ENCODE measurements at regions not wholly inside any gene's neighbourhood (a gene's known extent, or its start where the extent isn't known, plus 50 kb on each side); places are given as distances from the start of the nearest gene placed in this dataset.

GRCh38 chr5:96149546-96149945 is 187.9 kb upstream of the ELL2 start:
- Histone ChIP-seq H2BK15ac (ENCODE audit: low read length) (no peak overlapping the region), H4K5ac (ENCODE audit: insufficient read length, low read depth, low read length) (no peak overlapping the region), H3K9me3 (ENCODE audit: insufficient read depth in 2 of 2, low read depth in 1 of 2, low read length in 1 of 2) (no peaks in the 10 kb centered on the region), H3K27ac (ENCODE audit: low read depth, low read length) (no peak overlapping the region), H2BK20ac (ENCODE audit: low read length) (no peak overlapping the region), H4K8ac (ENCODE audit: extremely low read depth, insufficient read depth, low read length) (no peak overlapping the region), H3K79me1 (ENCODE audit: low read depth, low read length) (no peaks in the 10 kb centered on the region), H2AK5ac (ENCODE audit: low read depth, low read length) (no peak overlapping the region), H3K4me2 (ENCODE audit: insufficient read depth in 1 of 2, low read depth in 2 of 2, low read length in 2 of 2) (no peak overlapping the region), H3K56ac (replicated peaks; ENCODE audit: insufficient read length, low read depth, low read length) (no peak overlapping the region), H3K14ac (ENCODE audit: insufficient read length) (no peak overlapping the region), H3K79me2 (ENCODE audit: control insufficient read depth in 1 of 2, insufficient read depth in 2 of 2, low read length in 2 of 2) (no peaks in the 10 kb centered on the region), H3K23ac (ENCODE audit: insufficient read length) (no peak overlapping the region), H3K18ac (ENCODE audit: extremely low read depth, low read length) (no peak overlapping the region), H3K9ac (replicated peaks in 1 of 4; ENCODE audit: extremely low read depth in 1 of 4, low read depth in 3 of 4, low read length in 3 of 4) (no peak overlapping the region), H3K36me3 (ENCODE audit: control insufficient read depth in 2 of 4, insufficient read depth in 4 of 4, low read length in 3 of 4) (no peaks in the 10 kb centered on the region), H2AFZ (ENCODE audit: low read length) (no peak overlapping the region), H4K91ac (replicated peaks; ENCODE audit: insufficient read length, low read length) (no peak overlapping the region), H3K4ac (replicated peaks; ENCODE audit: insufficient read length, low read depth, low read length) (no peak overlapping the region), H2BK5ac (ENCODE audit: low read depth, low read length) (no peak overlapping the region), H3K23me2 (ENCODE audit: low read depth, low read length) (no peaks in the 10 kb centered on the region), H2BK120ac (replicated peaks; ENCODE audit: low read depth, low read length) (no peak overlapping the region), H3K4me1 (replicated peaks in 1 of 4; ENCODE audit: control insufficient read depth in 3 of 4, insufficient read depth in 4 of 4, low read length in 3 of 4) (peaks cover 0 to 16% (median 6%) of the 10 kb centered on the region in 4 experiments; a peak in 3 of 7 replicates), H3K4me3 (ENCODE audit: extremely low read depth in 1 of 4, insufficient read depth in 2 of 4, low read depth in 3 of 4, low read length in 4 of 4) (no peak overlapping the region), H3K27me3 (replicated peaks in 1 of 4; ENCODE audit: control insufficient read depth in 3 of 4, extremely low read depth in 1 of 4, insufficient read depth in 3 of 4, low read length in 3 of 4) (no peaks in the 10 kb centered on the region), H4K20me1 (replicated peaks in 1 of 2; ENCODE audit: control insufficient read depth in 1 of 2, insufficient read depth in 2 of 2, low read length in 2 of 2) (no peaks in the 10 kb centered on the region), H2BK12ac (ENCODE audit: low read depth, low read length) (no peak overlapping the region)
- no peak for FAIRE-seq
- no peak for DNase-seq (ENCODE audit: low read depth in 1 of 2, low spot score in 2 of 2)
- 89% methylated on average over 1 of the region's 1 CpG; no CpG with 5 or more reads in 1 of the 2 experiments for WGBS, 2 experiments (ENCODE audit: extremely low coverage in 1 of 2, insufficient coverage in 1 of 2, insufficient read length in 1 of 2, insufficient replicate concordance in 2 of 2, low coverage in 1 of 2, low lambda C conversion rate in 2 of 2, missing lambda C conversion rate in 1 of 2)
- ChIA-PET CTCF (ENCODE audit: partially characterized antibody) (interaction anchor here (0.7 to 1.4 kb wide), 2 partner anchors 24 to 190 kb away, joined by 3 read pairs; no protein-coding TSS in a partner anchor), POLR2A (ENCODE audit: partially characterized antibody) (no interaction called here)
- TF ChIP-seq YY1 (IDR thresholded peaks at IDR 0.05; ENCODE audit: low read depth, low read length) (no peak), HDAC6 (IDR thresholded peaks at IDR 0.05; ENCODE audit: low read depth, low read length) (no peak), SP1 (IDR thresholded peaks at IDR 0.05; ENCODE audit: low read depth, low read length) (no peak), POU5F1 (IDR thresholded peaks at IDR 0.05; ENCODE audit: low read depth, low read length) (no peak), RNF2 (IDR thresholded peaks at IDR 0.05; ENCODE audit: borderline replicate concordance, low read depth, low read length, missing control alignments, poor library complexity, severe bottlenecking) (no peak), HDAC2 (IDR thresholded peaks at IDR 0.05; ENCODE audit: borderline replicate concordance in 1 of 2, low read depth in 2 of 2, low read length in 2 of 2) (no peak), RXRA (IDR thresholded peaks at IDR 0.05; ENCODE audit: insufficient read depth, low read depth, low read length) (no peak), USF2 (IDR thresholded peaks at IDR 0.05; ENCODE audit: low read length) (no peak), EP300 (IDR thresholded peaks at IDR 0.05; ENCODE audit: borderline replicate concordance in 1 of 2, low read depth in 2 of 2, low read length in 2 of 2) (no peak), CREB1 (IDR thresholded peaks at IDR 0.05) (no peak), CBX8 (IDR thresholded peaks at IDR 0.05; ENCODE audit: borderline replicate concordance, low read depth, low read length) (no peak), RFX5 (IDR thresholded peaks at IDR 0.05; ENCODE audit: borderline replicate concordance, low read depth, low read length) (no peak), CHD1 (IDR thresholded peaks at IDR 0.05; ENCODE audit: low read depth, low read length) (no peak), TEAD4 (IDR thresholded peaks at IDR 0.05; ENCODE audit: low read depth, low read length) (no peak)

Measured in H1 (cell line).